B cell (primary cell): ENCODE measurements at regions not wholly inside any gene's neighbourhood (a gene's known extent, or its start where the extent isn't known, plus 50 kb on each side); places are given as distances from the start of the nearest gene placed in this dataset.

Source experiments
- ATAC-seq: fragments of 200-7000 bp; cut with Tn5 transposase; one replicate; pipeline ENCODE4 v1.10.0; 2021; ENCODE audit warnings: low read depth, mild to moderate bottlenecking, moderate number of reproducible peaks, moderate library complexity
- CTCF ChIA-PET: fragments of 350-600 bp; sonication (Branson Sonifier 250); formaldehyde crosslinking; loops from one replicate; lab custom pipeline; 2021; ENCODE audit warnings: antibody characterized with exemption, inconsistent platforms; lab: Charles Lee
- POLR2A ChIA-PET: fragments of 350-600 bp; sonication (Branson Sonifier 250); formaldehyde crosslinking; loops from one replicate; lab custom pipeline; 2021; ENCODE audit warnings: antibody characterized with exemption; lab: Charles Lee
- DNase-seq: peaks from one replicate; pipeline ENCODE4 v3.0.0; 2013
- H2AFZ ChIP-seq: 2 replicates; pipeline ENCODE4 v1.6.1; 2012; ENCODE audit warnings: mild to moderate bottlenecking, low read depth, low read length; ENCODE audit not compliant: insufficient read depth, poor library complexity, severe bottlenecking
- H3K27ac ChIP-seq, 2 donors: 1 replicate in 1 of 2; 2 replicates in 1 of 2; pipeline ENCODE4 v1.5.1; 2012 to 2013; ENCODE audit warnings: low read length in 2 of 2, mild to moderate bottlenecking in 2 of 2, moderate library complexity in 1 of 2
- H3K27me3 ChIP-seq, 4 experiments: fragments of 200-600 bp in 1 of 4; sonication (generic) in 1 of 4; replicated peaks in 1 of 4; 1 replicate in 2 of 4; 2 replicates in 2 of 4; pipeline versions ENCODE4 v1.6.1 to v1.7.0; 2013 to 2016; ENCODE audit warnings: low read length in 3 of 4, mild to moderate bottlenecking in 2 of 4, mixed read lengths in 1 of 4, moderate library complexity in 1 of 4; ENCODE audit not compliant: insufficient read depth in 4 of 4, control insufficient read depth in 3 of 4; ENCODE audit errors: control extremely low read depth in 1 of 4
- H3K36me3 ChIP-seq, 2 experiments: replicated peaks in 1 of 2; 1 replicate in 1 of 2; 2 replicates in 1 of 2; pipeline versions ENCODE4 v1.6.1 to v1.7.1; 2013; ENCODE audit warnings: low read length in 1 of 2; ENCODE audit not compliant: insufficient read depth in 2 of 2, control insufficient read depth in 1 of 2; ENCODE audit errors: control extremely low read depth in 1 of 2, extremely low read depth in 1 of 2
- H3K4me1 ChIP-seq, 2 donors: fragments of 200-600 bp in 1 of 2; sonication (generic) in 1 of 2; 1 replicate in 1 of 2; 2 replicates in 1 of 2; pipeline versions ENCODE4 v1.5.1 to v1.6.1; 2013 to 2017; ENCODE audit warnings: low read length in 2 of 2; ENCODE audit not compliant: control insufficient read depth in 2 of 2, insufficient read depth in 2 of 2
- H3K4me2 ChIP-seq: replicated peaks from 2 replicates; pipeline ENCODE3; 2012; ENCODE audit warnings: mild to moderate bottlenecking, low read depth, low read length; ENCODE audit not compliant: poor library complexity, severe bottlenecking
- H3K4me3 ChIP-seq, 5 experiments: fragments of 200-600 bp in 1 of 5; sonication (generic) in 1 of 5; 1 replicate in 3 of 5; 2 replicates in 2 of 5; pipeline versions ENCODE4 v1.5.1 to v1.7.0; 2011 to 2016; ENCODE audit warnings: low read length in 4 of 5, mild to moderate bottlenecking in 4 of 5, low read depth in 2 of 5, control low read depth in 1 of 5, moderate library complexity in 1 of 5; ENCODE audit not compliant: insufficient read depth in 1 of 5; ENCODE audit errors: control extremely low read depth in 1 of 5, extremely low read depth in 1 of 5
- H3K79me2 ChIP-seq: fragments of 200-600 bp; sonication (generic); one replicate; pipeline ENCODE4 v1.6.0; 2016; ENCODE audit warnings: low read length; ENCODE audit not compliant: control insufficient read depth, insufficient read depth
- H3K9ac ChIP-seq: fragments of 200-600 bp; sonication (generic); 2 replicates; pipeline ENCODE4 v1.6.1; 2017; ENCODE audit warnings: mild to moderate bottlenecking, low read length, moderate library complexity
- H3K9me3 ChIP-seq, 3 donors: one replicate each; pipeline versions ENCODE4 v1.6.1 to v1.7.1; 2013; ENCODE audit warnings: low read length in 2 of 3; ENCODE audit not compliant: control insufficient read depth in 2 of 3, insufficient read depth in 1 of 3; ENCODE audit errors: control extremely low read depth in 1 of 3
- H4K20me1 ChIP-seq: 2 replicates; pipeline ENCODE4 v1.6.0; 2012; ENCODE audit warnings: mild to moderate bottlenecking, low read length; ENCODE audit not compliant: insufficient read depth, control insufficient read depth, poor library complexity, severe bottlenecking
- H3K27ac Mint-ChIP-seq: one replicate; pipeline ENCODE4 v1.8.0; 2021; ENCODE audit warnings: mixed read lengths
- H3K27me3 Mint-ChIP-seq: one replicate; pipeline ENCODE4 v1.8.0; 2021; ENCODE audit warnings: mixed read lengths
- H3K4me1 Mint-ChIP-seq: one replicate; pipeline ENCODE4 v1.8.0; 2021; ENCODE audit warnings: mixed read lengths
- H3K4me3 Mint-ChIP-seq: one replicate; pipeline ENCODE4 v1.8.0; 2021; ENCODE audit warnings: mixed read lengths
- H3K9me3 Mint-ChIP-seq: one replicate; pipeline ENCODE4 v1.8.0; 2022; ENCODE audit warnings: mixed read lengths; ENCODE audit not compliant: insufficient read depth
- EZH2 ChIP-seq: IDR thresholded peaks from 2 replicates; pipeline ENCODE4 v1.6.1; 2012; ENCODE audit warnings: borderline replicate concordance, low read depth, mild to moderate bottlenecking, moderate library complexity, low read length; ENCODE audit not compliant: insufficient read depth, poor library complexity, severe bottlenecking
- WGBS: methylation state at CpG from one replicate; pipeline ENCODE4 v1.1.5; 2013; ENCODE audit warnings: missing lambda C conversion rate; ENCODE audit not compliant: insufficient coverage; 5-methylcytosine and 5-hydroxymethylcytosine counted together
- intact Hi-C: fragments of 100-400 bp; cut with micrococcal nuclease; formaldehyde crosslinking; loops from one replicate; pipeline ENCODE4 v1.10.0; 2022
- TF ChIP-seq, protein P1 (sequence below): fragments of 200-600 bp; IDR thresholded peaks from one replicate; pipeline ENCODE4 v1.8.0; 2022; ENCODE audit warnings: antibody characterized with exemption, mild to moderate bottlenecking

- no peak for ATAC-seq
- Histone ChIP-seq H3K9ac (no peak overlapping the region), H3K27me3 (no peaks in the 10 kb centered on the region), H3K4me2 (no peak overlapping the region), H2AFZ (no peak overlapping the region), H4K20me1 (no peaks in the 10 kb centered on the region), H3K4me3 (no peak overlapping the region), H3K36me3 (no peaks in the 10 kb centered on the region), H3K79me2 (no peaks in the 10 kb centered on the region), H3K9me3 (peaks cover 0 to 5% (median 0%) of the 10 kb centered on the region in 3 donors), H3K4me1 (no peaks in the 10 kb centered on the region), H3K27ac (no peak overlapping the region)
- CTCF ChIA-PET: no interaction called here
- TF ChIP-seq EZH2: no peak
- TF ChIP-seq, protein P1, sequence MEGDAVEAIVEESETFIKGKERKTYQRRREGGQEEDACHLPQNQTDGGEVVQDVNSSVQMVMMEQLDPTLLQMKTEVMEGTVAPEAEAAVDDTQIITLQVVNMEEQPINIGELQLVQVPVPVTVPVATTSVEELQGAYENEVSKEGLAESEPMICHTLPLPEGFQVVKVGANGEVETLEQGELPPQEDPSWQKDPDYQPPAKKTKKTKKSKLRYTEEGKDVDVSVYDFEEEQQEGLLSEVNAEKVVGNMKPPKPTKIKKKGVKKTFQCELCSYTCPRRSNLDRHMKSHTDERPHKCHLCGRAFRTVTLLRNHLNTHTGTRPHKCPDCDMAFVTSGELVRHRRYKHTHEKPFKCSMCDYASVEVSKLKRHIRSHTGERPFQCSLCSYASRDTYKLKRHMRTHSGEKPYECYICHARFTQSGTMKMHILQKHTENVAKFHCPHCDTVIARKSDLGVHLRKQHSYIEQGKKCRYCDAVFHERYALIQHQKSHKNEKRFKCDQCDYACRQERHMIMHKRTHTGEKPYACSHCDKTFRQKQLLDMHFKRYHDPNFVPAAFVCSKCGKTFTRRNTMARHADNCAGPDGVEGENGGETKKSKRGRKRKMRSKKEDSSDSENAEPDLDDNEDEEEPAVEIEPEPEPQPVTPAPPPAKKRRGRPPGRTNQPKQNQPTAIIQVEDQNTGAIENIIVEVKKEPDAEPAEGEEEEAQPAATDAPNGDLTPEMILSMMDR: no peak
- intact Hi-C loops: no loop called here
- Mint-ChIP-seq H3K4me1 (peaks cover 6% of the 10 kb centered on the region), H3K27me3 (no peaks in the 10 kb centered on the region), H3K4me3 (no peak overlapping the region), H3K27ac (no peak overlapping the region), H3K9me3 (peaks cover 2% of the 10 kb centered on the region)
- DNase-seq: no peak
- POLR2A ChIA-PET: no interaction called here
These were observed 265.8 kb downstream of the ARAP2 start for GRCh38 chr4:35978551-35978950.

DNA sequence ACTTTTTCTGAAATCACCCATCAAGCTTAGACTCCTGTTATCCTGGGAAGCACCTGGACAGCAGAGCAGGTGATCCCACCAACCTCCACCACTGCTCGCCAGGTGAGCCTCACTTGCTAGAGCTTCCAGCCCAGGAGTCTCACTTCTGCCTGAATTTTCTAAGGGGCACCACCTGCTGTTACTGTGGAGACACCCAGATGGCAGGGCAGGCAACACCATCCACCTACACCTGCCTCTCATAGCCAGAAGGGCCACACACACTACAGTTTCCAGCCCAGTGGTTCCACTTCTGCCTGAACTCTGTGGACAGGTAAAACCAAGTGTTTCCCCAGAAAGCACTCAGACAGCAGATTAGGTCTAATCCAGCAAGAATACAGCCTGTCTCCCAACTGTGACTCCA, 262.0 kb downstream of the ARAP2 start:
- Histone ChIP-seq H3K9ac (no peak overlapping the region), H3K4me3 (no peak overlapping the region), H4K20me1 (no peaks in the 10 kb centered on the region), H2AFZ (no peak overlapping the region), H3K27ac (no peak overlapping the region), H3K36me3 (no peaks in the 10 kb centered on the region), H3K79me2 (no peaks in the 10 kb centered on the region), H3K4me1 (no peaks in the 10 kb centered on the region), H3K27me3 (no peaks in the 10 kb centered on the region), H3K4me2 (no peak overlapping the region), H3K9me3 (peaks cover 0 to 5% (median 0%) of the 10 kb centered on the region in 3 donors)
- H3K4me3 Mint-ChIP-seq: no peak overlapping the region
- 89% methylated on average over 1 of the region's 1 CpG for WGBS
- ChIA-PET CTCF (no interaction called here), POLR2A (no interaction called here)
- intact Hi-C loops: no loop called here
- no peaks in the 10 kb centered on the region for H3K27me3 Mint-ChIP-seq
- H3K27ac Mint-ChIP-seq: no peak overlapping the region
- peaks cover 6% of the 10 kb centered on the region for H3K4me1 Mint-ChIP-seq
- H3K9me3 Mint-ChIP-seq: peaks cover 2% of the 10 kb centered on the region
- ATAC-seq: no peak
- TF ChIP-seq, protein P1: no peak
- TF ChIP-seq EZH2: no peak
- DNase-seq: no peak
